Vagina (tissue), 2 donors: ENCODE measurements at regions not wholly inside any gene's neighbourhood (a gene's known extent, or its start where the extent isn't known, plus 50 kb on each side); places are given as distances from the start of the nearest gene placed in this dataset.

Experiments
- CTCF ChIP-seq, 3 experiments: fragments of 450-650 bp in 2 of 3; fragments of 200-600 bp in 1 of 3; sonication (generic) in 1 of 3; IDR thresholded peaks; one replicate each; pipeline ENCODE4 v1.5.1; 2017 to 2019; ENCODE audit warnings: antibody characterized with exemption in 3 of 3, mild to moderate bottlenecking in 2 of 3, moderate library complexity in 2 of 3
- POLR2A ChIP-seq, 2 donors: fragments of 450-650 bp; IDR thresholded peaks; one replicate each; pipeline ENCODE4 v1.6.1; 2017; ENCODE audit warnings: antibody characterized with exemption in 2 of 2, mild to moderate bottlenecking in 2 of 2, moderate library complexity in 2 of 2
- POLR2AphosphoS5 ChIP-seq, 2 donors: sonication (generic); formaldehyde crosslinking; IDR thresholded peaks; one replicate each; pipeline ENCODE4 v1.9.0; 2017; ENCODE audit warnings: antibody characterized with exemption in 2 of 2, mild to moderate bottlenecking in 2 of 2, low read depth in 1 of 2; ENCODE audit not compliant: insufficient read depth in 1 of 2

GRCh38 chr5:5623397-5623796 lies 200.9 kb downstream of the ICE1 start:
- no peak for TF ChIP-seq CTCF (IDR thresholded peaks at IDR 0.05)
- TF ChIP-seq POLR2A (IDR thresholded peaks at IDR 0.05): no peak
- no peak for TF ChIP-seq POLR2AphosphoS5 (IDR thresholded peaks at IDR 0.05; ENCODE audit: insufficient read depth in 1 of 2, low read depth in 1 of 2)
